BE2C (cell line): ENCODE measurements at regions not wholly inside any gene's neighbourhood (a gene's known extent, or its start where the extent isn't known, plus 50 kb on each side); places are given as distances from the start of the nearest gene placed in this dataset.

Experiments used
- DNase-seq: peaks from one replicate; pipeline ENCODE4 v3.0.0-alpha.2; 2020
- H3K27me3 ChIP-seq: fragments of 250-450 bp; sonication (Bioruptor Pico); 2 replicates; pipeline ENCODE4 v1.5.1; 2020; ENCODE audit warnings: mild to moderate bottlenecking
- H3K36me3 ChIP-seq: fragments of 250-450 bp; sonication (Bioruptor Pico); 2 replicates; pipeline ENCODE4 v1.5.1; 2020; ENCODE audit warnings: mild to moderate bottlenecking
- H3K4me1 ChIP-seq: fragments of 250-450 bp; sonication (Bioruptor Pico); 2 replicates; pipeline ENCODE4 v1.5.1; 2020
- H3K4me3 ChIP-seq: 2 replicates; pipeline ENCODE4 v1.5.1; 2011; ENCODE audit warnings: low read depth, low read length
- H3K9me3 ChIP-seq: fragments of 250-450 bp; sonication (Bioruptor Pico); 2 replicates; pipeline ENCODE4 v1.5.1; 2020
- CTCF ChIP-seq: IDR thresholded peaks from 2 replicates; pipeline ENCODE4 v1.5.1; 2012; ENCODE audit warnings: mild to moderate bottlenecking, low read depth, low read length

- Histone ChIP-seq H3K36me3 (no peaks in the 10 kb centered on the region), H3K27me3 (no peaks in the 10 kb centered on the region), H3K4me3 (no peak overlapping the region), H3K9me3 (no peaks in the 10 kb centered on the region), H3K4me1 (no peaks in the 10 kb centered on the region)
- TF ChIP-seq CTCF, result no peak
- no peak for DNase-seq
Observed at GRCh38 chr14:84003346-84003745, 1526.6 kb upstream of the FLRT2 start.

GRCh38 chr14:84006643-84007155, 1523.2 kb upstream of the FLRT2 start:
- Histone ChIP-seq H3K36me3 (no peaks in the 10 kb centered on the region), H3K4me1 (no peaks in the 10 kb centered on the region), H3K9me3 (no peaks in the 10 kb centered on the region), H3K4me3 (no peak overlapping the region), H3K27me3 (no peaks in the 10 kb centered on the region)
- no peak for DNase-seq
- 0 out of 2 replicates have a peak, but pooled peaks have one; percentile 9 for TF ChIP-seq CTCF

GRCh38 chr14:84013424-84013823, 1516.5 kb upstream of the FLRT2 start:
- no peaks in the 10 kb centered on the region for H3K27me3 ChIP-seq
- no peaks in the 10 kb centered on the region for H3K36me3 ChIP-seq
- H3K4me1 ChIP-seq, result no peaks in the 10 kb centered on the region
- no peak for TF ChIP-seq CTCF
- no peak overlapping the region for H3K4me3 ChIP-seq
- DNase-seq, result no peak
- no peaks in the 10 kb centered on the region for H3K9me3 ChIP-seq

- H3K4me3 ChIP-seq, result no peak overlapping the region
- no peak for TF ChIP-seq CTCF
- H3K27me3 ChIP-seq, result no peaks in the 10 kb centered on the region
- H3K9me3 ChIP-seq, result no peaks in the 10 kb centered on the region
- H3K36me3 ChIP-seq, result no peaks in the 10 kb centered on the region
- no peaks in the 10 kb centered on the region for H3K4me1 ChIP-seq
- DNase-seq, result no peak
Observed at GRCh38 chr14:84017495-84017894, 1512.4 kb upstream of the FLRT2 start.

GRCh38 chr14:84021433-84021832, 1508.5 kb upstream of the FLRT2 start:
- no peak for DNase-seq
- H3K4me3 ChIP-seq, result no peak overlapping the region
- TF ChIP-seq CTCF, result no peak
- H3K4me1 ChIP-seq, result no peaks in the 10 kb centered on the region
- H3K27me3 ChIP-seq, result no peaks in the 10 kb centered on the region
- no peaks in the 10 kb centered on the region for H3K9me3 ChIP-seq
- H3K36me3 ChIP-seq, result no peaks in the 10 kb centered on the region

GRCh38 chr14:84024231-84024820, 1505.6 kb upstream of the FLRT2 start:
- Histone ChIP-seq H3K27me3 (no peaks in the 10 kb centered on the region), H3K9me3 (no peaks in the 10 kb centered on the region), H3K4me3 (no peak overlapping the region), H3K36me3 (no peaks in the 10 kb centered on the region), H3K4me1 (no peaks in the 10 kb centered on the region)
- no peak for DNase-seq
- TF ChIP-seq CTCF, result no peak
